CD14-positive monocyte (primary cell): ENCODE measurements at regions not wholly inside any gene's neighbourhood (a gene's known extent, or its start where the extent isn't known, plus 50 kb on each side); places are given as distances from the start of the nearest gene placed in this dataset.
"Not testable (repeated sequence)": the region's sequence is repeated elsewhere in the genome, so short reads cannot be mapped to it uniquely, and the experiment has no call there.

ENCODE experiments used
- DNase-seq, 3 donors: peaks; one replicate each; pipeline ENCODE4 v3.0.0-alpha.2; 2011 to 2022
- H2AFZ ChIP-seq: 2 replicates; pipeline ENCODE4 v1.6.0; 2012; ENCODE audit warnings: mild to moderate bottlenecking, low read depth, low read length, inconsistent platforms; ENCODE audit not compliant: insufficient read depth, poor library complexity, severe bottlenecking
- H3K27ac ChIP-seq, 2 donors: 1 replicate in 1 of 2; 2 replicates in 1 of 2; pipeline ENCODE4 v1.5.1; 2012 to 2013; ENCODE audit warnings: low read length in 2 of 2, control low read depth in 1 of 2, inconsistent platforms in 1 of 2, low read depth in 1 of 2, mild to moderate bottlenecking in 1 of 2
- H3K27me3 ChIP-seq, 2 donors: one replicate each; pipeline versions ENCODE4 v1.6.0 to v1.6.1; 2011 to 2013; ENCODE audit warnings: low read length in 2 of 2; ENCODE audit not compliant: control insufficient read depth in 2 of 2, insufficient read depth in 2 of 2
- H3K36me3 ChIP-seq, 2 donors: replicated peaks in 1 of 2; 1 replicate in 1 of 2; 2 replicates in 1 of 2; pipeline versions ENCODE4 v1.5.1 to v1.6.1; 2012 to 2013; ENCODE audit warnings: low read length in 2 of 2, control low read depth in 1 of 2, inconsistent platforms in 1 of 2, mild to moderate bottlenecking in 1 of 2; ENCODE audit not compliant: insufficient read depth in 2 of 2, control insufficient read depth in 1 of 2
- H3K4me1 ChIP-seq, 2 donors: 1 replicate in 1 of 2; 2 replicates in 1 of 2; pipeline versions ENCODE4 v1.5.1 to v1.6.1; 2012 to 2013; ENCODE audit warnings: low read length in 2 of 2, control low read depth in 1 of 2, inconsistent platforms in 1 of 2, mild to moderate bottlenecking in 1 of 2, moderate library complexity in 1 of 2; ENCODE audit not compliant: insufficient read depth in 2 of 2, control insufficient read depth in 1 of 2
- H3K4me2 ChIP-seq: replicated peaks from 2 replicates; pipeline ENCODE3; 2012; ENCODE audit warnings: low read length, moderate library complexity, mild to moderate bottlenecking; ENCODE audit not compliant: poor library complexity, severe bottlenecking; ENCODE audit errors: extremely low read depth
- H3K4me3 ChIP-seq, 3 experiments: fragments of 200-600 bp in 1 of 3; sonication (generic) in 1 of 3; replicated peaks in 1 of 3; 1 replicate in 2 of 3; 2 replicates in 1 of 3; pipeline ENCODE4 v1.5.1; 2011 to 2013; ENCODE audit warnings: low read length in 3 of 3, mild to moderate bottlenecking in 3 of 3, control low read depth in 2 of 3, low read depth in 2 of 3, inconsistent platforms in 1 of 3, moderate library complexity in 1 of 3
- H3K79me2 ChIP-seq: 2 replicates; pipeline ENCODE4 v1.6.0; 2012; ENCODE audit warnings: mild to moderate bottlenecking, control low read depth, inconsistent platforms, low read length, moderate library complexity; ENCODE audit not compliant: insufficient read depth
- H3K9ac ChIP-seq: 2 replicates; pipeline ENCODE4 v1.6.0; 2017; ENCODE audit warnings: low read length, mild to moderate bottlenecking; ENCODE audit not compliant: insufficient read depth, poor library complexity, severe bottlenecking
- H3K9me3 ChIP-seq, 2 donors: replicated peaks in 1 of 2; 1 replicate in 1 of 2; 2 replicates in 1 of 2; pipeline versions ENCODE4 v1.5.1 to v1.6.1; 2012 to 2013; ENCODE audit warnings: low read length in 2 of 2, control low read depth in 1 of 2; ENCODE audit not compliant: control insufficient read depth in 1 of 2, insufficient read depth in 1 of 2
- H4K20me1 ChIP-seq: 2 replicates; pipeline ENCODE4 v1.6.0; 2012; ENCODE audit warnings: mild to moderate bottlenecking, low read length, control low read depth, moderate library complexity; ENCODE audit not compliant: insufficient read depth
- H3K27ac Mint-ChIP-seq, 7 donors: one replicate each; pipeline ENCODE4 v1.8.0; 2020; ENCODE audit warnings: mild to moderate bottlenecking in 7 of 7, mixed read lengths in 7 of 7, moderate library complexity in 6 of 7, inconsistent platforms in 2 of 7
- H3K27me3 Mint-ChIP-seq, 3 donors: one replicate each; pipeline ENCODE4 v1.8.0; 2021 to 2022; ENCODE audit warnings: low read depth in 3 of 3, mild to moderate bottlenecking in 3 of 3, mixed read lengths in 3 of 3, moderate library complexity in 3 of 3, inconsistent platforms in 1 of 3
- H3K36me3 Mint-ChIP-seq, 2 donors: one replicate each; pipeline ENCODE4 v1.8.0; 2020; ENCODE audit warnings: mixed read lengths in 2 of 2, inconsistent platforms in 1 of 2, mild to moderate bottlenecking in 1 of 2
- H3K4me1 Mint-ChIP-seq: one replicate; pipeline ENCODE4 v1.8.0; 2020; ENCODE audit warnings: mild to moderate bottlenecking, mixed read lengths
- H3K4me3 Mint-ChIP-seq, 2 donors: one replicate each; pipeline ENCODE4 v1.8.0; 2020; ENCODE audit warnings: mild to moderate bottlenecking in 2 of 2, mixed read lengths in 2 of 2, moderate library complexity in 1 of 2
- H3K9me3 Mint-ChIP-seq, 7 donors: one replicate each; pipeline ENCODE4 v1.8.0; 2020 to 2022; ENCODE audit warnings: mixed read lengths in 7 of 7, mild to moderate bottlenecking in 6 of 7, moderate library complexity in 6 of 7, inconsistent platforms in 2 of 7
- WGBS: methylation state at CpG from one replicate; pipeline ENCODE4 v1.1.5; 2013; ENCODE audit warnings: missing lambda C conversion rate; ENCODE audit not compliant: insufficient coverage; 5-methylcytosine and 5-hydroxymethylcytosine counted together
- intact Hi-C, 2 donors: fragments of 100-400 bp; cut with micrococcal nuclease; formaldehyde crosslinking; loops; one replicate each; pipeline versions ENCODE4 v1.15.0 to v1.15.1; 2023
- TF ChIP-seq, protein P1 (sequence below): fragments of 200-600 bp; IDR thresholded peaks from one replicate; pipeline ENCODE4 v1.8.0; 2022; ENCODE audit warnings: antibody characterized with exemption, mild to moderate bottlenecking

DNA sequence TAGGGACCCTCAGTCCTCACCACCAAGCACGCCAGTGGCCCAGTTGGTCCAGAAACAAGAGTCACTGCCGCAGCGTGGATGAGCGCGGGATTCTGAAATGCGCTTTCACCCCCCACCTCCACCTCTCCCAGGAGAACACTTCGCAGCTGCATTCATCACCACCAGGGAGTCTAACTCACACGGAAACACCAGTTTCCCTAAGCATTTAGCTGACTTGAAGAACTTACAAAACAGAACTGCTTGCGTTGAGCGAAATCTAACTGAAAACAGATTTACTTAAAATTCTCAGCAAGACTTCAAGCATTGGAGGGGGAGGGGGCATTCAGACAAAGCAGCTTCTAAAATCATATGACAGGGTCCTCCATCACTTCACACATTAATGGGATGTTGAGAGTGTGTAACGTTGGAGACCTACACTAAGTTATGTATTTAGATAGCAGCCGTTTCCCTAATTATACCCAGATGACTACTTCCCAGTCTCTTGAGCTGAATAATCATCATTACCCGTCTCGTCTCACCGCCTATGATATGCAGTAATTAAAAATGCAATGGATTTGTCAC, 258.2 kb upstream of the IRS2 start:
- H3K79me2 ChIP-seq, result no peaks in the 10 kb centered on the region
- no peak overlapping the region for H2AFZ ChIP-seq
- Mint-ChIP-seq H3K4me1 (peaks cover 2% of the 10 kb centered on the region), H3K36me3 (no peaks in the 10 kb centered on the region), H3K4me3 (no peak overlapping the region), H3K9me3 (peaks cover 0 to 5% (median 3%) of the 10 kb centered on the region in 7 donors), H3K27me3 (peaks cover 3 to 19% (median 6%) of the 10 kb centered on the region in 3 donors), H3K27ac (no peak overlapping the region)
- no peak overlapping the region for H3K9ac ChIP-seq
- no peak overlapping the region for H3K4me2 ChIP-seq
- H4K20me1 ChIP-seq, result no peaks in the 10 kb centered on the region
- intact Hi-C loops, result no loop called here
- no peak overlapping the region for H3K4me3 ChIP-seq
- H3K4me1 ChIP-seq, result no peaks in the 10 kb centered on the region
- no peak for DNase-seq
- H3K36me3 ChIP-seq, result no peaks in the 10 kb centered on the region
- WGBS, result 48% methylated on average over 8 of the region's 15 CpGs
- H3K27ac ChIP-seq, result no peak overlapping the region
- peaks cover 0 to 5% of the 10 kb centered on the region in 2 donors for H3K27me3 ChIP-seq
- TF ChIP-seq, protein P1, sequence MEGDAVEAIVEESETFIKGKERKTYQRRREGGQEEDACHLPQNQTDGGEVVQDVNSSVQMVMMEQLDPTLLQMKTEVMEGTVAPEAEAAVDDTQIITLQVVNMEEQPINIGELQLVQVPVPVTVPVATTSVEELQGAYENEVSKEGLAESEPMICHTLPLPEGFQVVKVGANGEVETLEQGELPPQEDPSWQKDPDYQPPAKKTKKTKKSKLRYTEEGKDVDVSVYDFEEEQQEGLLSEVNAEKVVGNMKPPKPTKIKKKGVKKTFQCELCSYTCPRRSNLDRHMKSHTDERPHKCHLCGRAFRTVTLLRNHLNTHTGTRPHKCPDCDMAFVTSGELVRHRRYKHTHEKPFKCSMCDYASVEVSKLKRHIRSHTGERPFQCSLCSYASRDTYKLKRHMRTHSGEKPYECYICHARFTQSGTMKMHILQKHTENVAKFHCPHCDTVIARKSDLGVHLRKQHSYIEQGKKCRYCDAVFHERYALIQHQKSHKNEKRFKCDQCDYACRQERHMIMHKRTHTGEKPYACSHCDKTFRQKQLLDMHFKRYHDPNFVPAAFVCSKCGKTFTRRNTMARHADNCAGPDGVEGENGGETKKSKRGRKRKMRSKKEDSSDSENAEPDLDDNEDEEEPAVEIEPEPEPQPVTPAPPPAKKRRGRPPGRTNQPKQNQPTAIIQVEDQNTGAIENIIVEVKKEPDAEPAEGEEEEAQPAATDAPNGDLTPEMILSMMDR, result no peak
- H3K9me3 ChIP-seq, result no peaks in the 10 kb centered on the region

DNA sequence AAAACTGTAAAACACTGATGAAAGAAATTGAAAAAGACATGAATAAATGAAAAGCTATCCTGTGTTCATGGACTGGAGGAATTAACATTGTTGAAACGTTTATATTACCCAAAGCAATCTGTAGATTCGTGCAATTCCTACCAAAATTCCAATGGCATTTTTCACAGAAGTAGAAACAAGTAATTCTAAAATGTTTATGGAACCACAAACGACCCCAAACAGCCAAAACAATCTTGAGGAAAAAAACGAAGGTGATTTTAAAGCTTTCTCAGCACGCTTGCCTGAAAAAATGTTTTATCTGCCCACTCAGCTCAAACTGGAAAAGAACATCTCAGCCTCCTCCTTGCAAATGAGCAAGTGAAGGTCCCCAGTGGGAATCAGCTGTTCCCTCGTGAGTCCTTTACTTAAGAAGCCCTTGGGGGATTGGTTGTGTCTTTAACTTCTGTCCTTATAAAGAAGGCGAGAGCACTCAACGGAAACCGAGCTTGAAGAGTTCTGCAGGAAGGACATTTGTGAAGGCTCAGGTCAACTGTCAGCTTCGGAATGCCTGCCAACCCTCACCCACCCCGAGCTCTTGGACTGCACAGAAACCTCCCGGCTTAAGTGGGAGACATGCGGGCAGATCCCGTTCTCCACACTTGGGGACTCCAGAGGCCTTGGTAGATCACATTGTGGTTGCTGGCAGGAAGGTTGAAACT, 256.0 kb upstream of the IRS2 start:
- H3K36me3 Mint-ChIP-seq, result no peaks in the 10 kb centered on the region
- H3K27me3 ChIP-seq, result peaks cover 0 to 2% of the 10 kb centered on the region in 2 donors
- peaks cover 0 to 5% (median 2%) of the 10 kb centered on the region in 7 donors for H3K9me3 Mint-ChIP-seq
- WGBS, result 90% methylated on average over 4 of the region's 14 CpGs
- peaks cover 2% of the 10 kb centered on the region for H3K4me1 Mint-ChIP-seq
- no peak overlapping the region for H3K4me3 Mint-ChIP-seq
- H3K4me2 ChIP-seq, result no peak overlapping the region
- no peak overlapping the region for H3K9ac ChIP-seq
- peaks cover 0 to 15% (median 1%) of the 10 kb centered on the region in 3 donors for H3K27me3 Mint-ChIP-seq
- H3K4me1 ChIP-seq, result no peaks in the 10 kb centered on the region
- DNase-seq, result no peak
- intact Hi-C loops, result no loop called here
- TF ChIP-seq, protein P1, result no peak
- no peak overlapping the region for H3K4me3 ChIP-seq
- no peak overlapping the region for H2AFZ ChIP-seq
- no peaks in the 10 kb centered on the region for H3K79me2 ChIP-seq
- H3K9me3 ChIP-seq, result no peaks in the 10 kb centered on the region
- H3K27ac Mint-ChIP-seq, result no peak overlapping the region
- no peak overlapping the region for H3K27ac ChIP-seq
- no peaks in the 10 kb centered on the region for H4K20me1 ChIP-seq
- no peaks in the 10 kb centered on the region for H3K36me3 ChIP-seq

DNA sequence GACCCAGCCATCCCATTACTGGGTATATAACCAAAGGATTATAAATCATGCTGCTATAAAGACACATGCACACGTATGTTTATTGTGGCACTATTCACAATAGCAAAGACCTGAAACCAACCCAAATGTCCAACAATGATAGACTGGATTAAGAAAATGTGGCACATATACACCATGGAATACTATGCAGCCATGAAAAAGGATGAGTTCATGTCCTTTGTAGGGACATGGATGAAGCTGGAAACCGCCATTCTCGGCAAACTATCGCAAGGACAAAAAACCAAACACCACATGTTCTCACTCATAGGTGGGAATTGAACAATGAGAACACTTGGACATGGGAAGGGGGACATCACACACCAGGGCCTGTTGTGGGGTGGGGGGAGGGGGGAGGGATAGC, 255.3 kb upstream of the IRS2 start:
- H4K20me1 ChIP-seq, H3K27me3 ChIP-seq, H3K27ac Mint-ChIP-seq, DNase-seq, H3K4me1 ChIP-seq, H3K36me3 Mint-ChIP-seq, intact Hi-C loops, H3K36me3 ChIP-seq, H3K9ac ChIP-seq, H3K9me3 Mint-ChIP-seq, H2AFZ ChIP-seq, H3K4me2 ChIP-seq, H3K27ac ChIP-seq, H3K4me1 Mint-ChIP-seq, H3K4me3 Mint-ChIP-seq, H3K4me3 ChIP-seq, H3K79me2 ChIP-seq, H3K9me3 ChIP-seq: not testable (repeated sequence)
- WGBS, result no CpG with 5 or more reads among the region's 4 CpGs
- H3K27me3 Mint-ChIP-seq, result peaks cover 0 to 14% (median 1%) of the 10 kb centered on the region in 3 donors
